ENCODE measurements at regions not wholly inside any gene's neighbourhood (a gene's known extent, or its start where the extent isn't known, plus 50 kb on each side); places are given as distances from the start of the nearest gene placed in this dataset.

GRCh38 chr1:96384611-96385010, 337.0 kb upstream of the PTBP2 start:
- no peak for DNase-seq (ENCODE audit: extremely low read depth, low read depth)
- no peak for TF ChIP-seq CTCF (IDR thresholded peaks at IDR 0.05; ENCODE audit: low read depth, low read length)

DNA sequence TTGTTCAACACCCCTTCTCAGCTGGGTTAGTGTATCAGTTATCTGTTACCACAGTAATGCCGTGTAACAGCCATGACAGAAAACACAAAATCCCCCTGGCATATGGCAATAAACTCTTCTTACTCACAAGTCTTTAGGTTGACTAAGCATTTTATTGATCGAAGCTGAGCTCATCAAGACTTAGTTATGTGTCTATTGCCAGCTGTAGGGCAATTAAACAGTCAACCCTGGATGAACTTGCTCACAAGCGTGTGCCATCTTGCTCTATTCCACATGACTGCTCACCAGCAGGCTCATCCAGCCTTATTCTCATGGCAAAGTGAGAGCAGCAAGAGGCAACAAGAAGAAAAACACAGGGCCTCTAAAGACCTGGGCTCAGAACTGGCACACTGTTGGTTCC, 333.8 kb upstream of the PTBP2 start:
- DNase-seq (ENCODE audit: extremely low read depth, low read depth): no peak

GRCh38 chr1:96388421-96389310, 332.9 kb upstream of the PTBP2 start:
- TF ChIP-seq CTCF (IDR thresholded peaks at IDR 0.05; ENCODE audit: low read depth, low read length): no peak
- no peak for DNase-seq (ENCODE audit: extremely low read depth, low read depth)

More for the DNA sequence above, 333.8 kb upstream of the PTBP2 start:
- TF ChIP-seq CTCF (IDR thresholded peaks at IDR 0.05; ENCODE audit: low read depth, low read length): no peak

DNA sequence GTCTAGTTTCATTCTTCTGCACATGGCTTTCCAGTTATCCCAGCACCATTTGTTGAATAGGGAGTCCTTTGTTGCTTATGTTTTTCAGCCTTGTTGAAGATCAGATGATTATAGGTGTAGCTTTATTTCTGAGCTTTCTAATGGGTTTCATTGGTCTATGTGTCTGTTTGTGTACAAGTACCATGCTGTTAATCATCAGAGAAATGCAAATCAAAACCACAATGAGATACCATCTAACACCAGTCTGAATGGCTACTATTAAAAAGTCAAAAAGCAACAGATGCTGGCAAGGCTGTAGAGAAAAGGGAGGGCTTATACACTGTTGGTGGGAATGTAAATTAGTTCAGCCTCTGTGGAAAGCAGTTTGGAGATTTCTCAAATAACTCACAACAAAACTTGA, 321.5 kb upstream of the PTBP2 start:
- TF ChIP-seq CTCF (IDR thresholded peaks at IDR 0.05; ENCODE audit: low read depth, low read length): no peak
- no peak for DNase-seq (ENCODE audit: extremely low read depth, low read depth)

GRCh38 chr1:96409087-96409486, 312.5 kb upstream of the PTBP2 start:
- no peak for TF ChIP-seq CTCF (IDR thresholded peaks at IDR 0.05; ENCODE audit: low read depth, low read length)
- DNase-seq (ENCODE audit: extremely low read depth, low read depth): no peak

DNA sequence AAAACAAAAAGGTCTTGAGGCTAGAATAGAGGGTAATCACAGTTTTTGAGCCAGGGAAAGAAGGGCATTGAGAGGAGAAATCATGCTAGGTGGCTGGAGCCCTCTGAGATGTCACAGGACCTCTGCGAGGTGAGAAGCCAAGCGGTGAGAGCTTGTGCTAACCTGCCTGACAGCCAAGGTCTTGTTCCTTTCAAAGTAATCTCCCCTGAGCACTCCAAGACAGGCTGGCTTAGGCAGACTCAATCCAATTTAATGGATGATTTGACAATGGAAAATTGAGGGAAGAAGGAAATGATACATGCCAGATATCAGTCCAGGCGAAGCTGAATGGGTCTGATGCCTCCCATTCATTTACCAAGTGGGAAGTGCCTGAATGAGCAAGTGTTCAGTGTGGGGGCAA, 311.9 kb upstream of the PTBP2 start:
- DNase-seq (ENCODE audit: extremely low read depth, low read depth): no peak
- TF ChIP-seq CTCF (IDR thresholded peaks at IDR 0.05; ENCODE audit: low read depth, low read length): no peak

DNA sequence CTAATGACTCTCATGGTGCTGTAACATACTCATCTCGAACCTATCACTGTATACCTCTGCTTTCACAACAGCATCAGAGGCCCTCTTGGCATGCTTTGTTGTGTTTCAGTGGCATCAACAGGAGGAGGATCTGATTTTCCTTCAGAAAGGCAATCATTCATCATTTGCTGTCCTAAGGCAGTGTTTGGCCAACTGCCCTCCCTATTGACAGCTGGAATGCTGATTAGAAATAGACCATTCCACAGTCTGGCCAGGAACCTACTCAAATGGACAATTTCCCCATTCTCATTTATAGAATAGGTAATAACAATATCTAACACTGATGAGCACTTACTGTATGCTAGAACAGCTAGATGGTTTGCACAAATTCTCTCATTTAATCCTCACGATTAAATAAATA, 310.6 kb upstream of the PTBP2 start:
- TF ChIP-seq CTCF (IDR thresholded peaks at IDR 0.05; ENCODE audit: low read depth, low read length): no peak
- DNase-seq (ENCODE audit: extremely low read depth, low read depth): no peak

Data from AG09319 (cell line).